ENCODE measurements at regions not wholly inside any gene's neighbourhood (a gene's known extent, or its start where the extent isn't known, plus 50 kb on each side); places are given as distances from the start of the nearest gene placed in this dataset.

GRCh38 chr4:10963958-10964703, 279.6 kb upstream of the CLNK start (continued):
- no peak for TF ChIP-seq MAX (IDR thresholded peaks at IDR 0.05)
- no peak for TF ChIP-seq RNF2 (IDR thresholded peaks at IDR 0.05; ENCODE audit: borderline replicate concordance, low read depth)
- TF ChIP-seq ZSCAN20 (CRISPR knock-in tag; IDR thresholded peaks at IDR 0.05) = no peak

- no peaks in the 10 kb centered on the region for H3K4me1 ChIP-seq
- POLR2A ChIA-PET = no interaction called here
- H3K4me2 ChIP-seq = no peak overlapping the region
- CTCF ChIA-PET = no interaction called here
- H3K9me3 ChIP-seq = no peaks in the 10 kb centered on the region
- H3K27ac ChIP-seq = no peak overlapping the region
- H3K4me3 ChIP-seq = no peak overlapping the region
- DNase-seq (ENCODE audit: low read depth in 1 of 2, low spot score in 1 of 2) (no peak), FAIRE-seq (no peak), ATAC-seq (no peak)
- no peak for TF ChIP-seq MAZ (IDR thresholded peaks at IDR 0.05; ENCODE audit: borderline replicate concordance, low read depth, low read length)
- no peak for TF ChIP-seq RNF2 (IDR thresholded peaks at IDR 0.05; ENCODE audit: borderline replicate concordance, low read depth)
- no peak for TF ChIP-seq POLR2A (IDR thresholded peaks at IDR 0.05; ENCODE audit: low read length)
- no peak for TF ChIP-seq REST (IDR thresholded peaks at IDR 0.05)
- no peak for TF ChIP-seq EHMT2 (IDR thresholded peaks at IDR 0.05; ENCODE audit: low read depth)
- TF ChIP-seq HOXB13 (CRISPR knock-in tag; IDR thresholded peaks at IDR 0.05; ENCODE audit: low read depth) = no peak
- no peak for TF ChIP-seq NFE2L2 (conservative IDR thresholded peaks at IDR 0.05; ENCODE audit: low read length)
- no peak for TF ChIP-seq ZFP36 (IDR thresholded peaks at IDR 0.05; ENCODE audit: borderline replicate concordance, partially characterized antibody)
- TF ChIP-seq HES2 (IDR thresholded peaks at IDR 0.05) = no peak
- no peak for TF ChIP-seq PHF8 (IDR thresholded peaks at IDR 0.05; ENCODE audit: borderline replicate concordance, low read depth)
- TF ChIP-seq ATOH8 (CRISPR knock-in tag; IDR thresholded peaks at IDR 0.05; ENCODE audit: low read depth) = no peak
- WGBS (ENCODE audit: missing lambda C conversion rate) = 60% methylated on average over 5 of the region's 5 CpGs
These were observed 278.7 kb upstream of the CLNK start for GRCh38 chr4:10963241-10963640.

- ATAC-seq = no peak
- ChIA-PET CTCF (no interaction called here), POLR2A (no interaction called here)
- Histone ChIP-seq H3K4me1 (no peaks in the 10 kb centered on the region), H3K9me3 (no peaks in the 10 kb centered on the region), H3K4me2 (no peak overlapping the region), H3K27ac (no peak overlapping the region), H3K4me3 (no peak overlapping the region)
- TF ChIP-seq FOXS1 (CRISPR knock-in tag; IDR thresholded peaks at IDR 0.05) (no peak), MAFK (IDR thresholded peaks at IDR 0.05; ENCODE audit: partially characterized antibody) (no peak)
- no peak for FAIRE-seq
- DNase-seq (ENCODE audit: low read depth in 1 of 2, low spot score in 1 of 2) = no peak
- 8% methylated on average over 1 of the region's 1 CpG for WGBS (ENCODE audit: missing lambda C conversion rate)
These were observed 277.7 kb upstream of the CLNK start for GRCh38 chr4:10962246-10962645.

- no peak for DNase-seq (ENCODE audit: low read depth in 1 of 2, low spot score in 1 of 2)
- ChIA-PET CTCF (no interaction called here), POLR2A (no interaction called here)
- 8% methylated on average over 5 of the region's 5 CpGs for WGBS (ENCODE audit: missing lambda C conversion rate)
- no peaks in the 10 kb centered on the region for H3K9me3 ChIP-seq
- TF ChIP-seq E2F6 (IDR thresholded peaks at IDR 0.05; ENCODE audit: borderline replicate concordance, low read depth) (no peak), CHD2 (IDR thresholded peaks at IDR 0.05; ENCODE audit: low read length, partially characterized antibody) (no peak), CBX2 (IDR thresholded peaks at IDR 0.05; ENCODE audit: borderline replicate concordance, low read depth) (no peak)
- FAIRE-seq = no peak
- H3K4me1 ChIP-seq = no peaks in the 10 kb centered on the region
- H3K27ac ChIP-seq = no peak overlapping the region
- H3K4me2 ChIP-seq = no peak overlapping the region
- H3K4me3 ChIP-seq = no peak overlapping the region
- ATAC-seq = no peak
These were observed 275.8 kb upstream of the CLNK start for GRCh38 chr4:10960389-10960788.

Measured in A549 (cell line).